ENCODE measurements at regions not wholly inside any gene's neighbourhood (a gene's known extent, or its start where the extent isn't known, plus 50 kb on each side); places are given as distances from the start of the nearest gene placed in this dataset.

DNA sequence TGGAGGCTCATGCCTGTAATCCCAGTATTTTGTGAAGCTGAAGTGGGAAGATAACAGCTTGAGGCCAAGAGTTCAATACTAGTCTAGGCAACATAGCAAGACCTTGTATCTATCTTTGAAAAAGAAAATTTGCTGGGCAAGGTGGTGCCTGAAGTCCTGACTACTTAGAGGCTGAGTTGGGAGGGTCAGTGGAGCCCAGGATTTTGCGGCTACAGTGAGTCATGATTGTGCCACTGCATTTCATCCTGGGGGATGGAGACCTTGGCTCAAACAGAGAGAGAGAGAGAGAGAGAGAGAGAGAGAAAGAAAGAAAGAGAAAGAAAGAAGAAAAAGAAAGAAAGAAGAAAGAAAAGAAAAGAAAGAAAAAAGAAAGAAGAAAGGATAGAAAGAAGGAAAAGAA is 1872.3 kb upstream of the PCDH20 start (continued):
- TF ChIP-seq POLR2AphosphoS5 (IDR thresholded peaks at IDR 0.05; ENCODE audit: low read depth) (no peak), JUNB (IDR thresholded peaks at IDR 0.05; ENCODE audit: unreplicated experiment) (no peak), ZNF331 (CRISPR knock-in tag; IDR thresholded peaks at IDR 0.05; ENCODE audit: low read depth) (no peak), STAT1 (IDR thresholded peaks at IDR 0.05; ENCODE audit: unreplicated experiment) (no peak), NANOG (IDR thresholded peaks at IDR 0.05; ENCODE audit: borderline replicate concordance) (no peak)
- TF ChIP-seq, protein P1, sequence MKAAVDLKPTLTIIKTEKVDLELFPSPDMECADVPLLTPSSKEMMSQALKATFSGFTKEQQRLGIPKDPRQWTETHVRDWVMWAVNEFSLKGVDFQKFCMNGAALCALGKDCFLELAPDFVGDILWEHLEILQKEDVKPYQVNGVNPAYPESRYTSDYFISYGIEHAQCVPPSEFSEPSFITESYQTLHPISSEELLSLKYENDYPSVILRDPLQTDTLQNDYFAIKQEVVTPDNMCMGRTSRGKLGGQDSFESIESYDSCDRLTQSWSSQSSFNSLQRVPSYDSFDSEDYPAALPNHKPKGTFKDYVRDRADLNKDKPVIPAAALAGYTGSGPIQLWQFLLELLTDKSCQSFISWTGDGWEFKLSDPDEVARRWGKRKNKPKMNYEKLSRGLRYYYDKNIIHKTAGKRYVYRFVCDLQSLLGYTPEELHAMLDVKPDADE (IDR thresholded peaks at IDR 0.05) = no peak

DNA sequence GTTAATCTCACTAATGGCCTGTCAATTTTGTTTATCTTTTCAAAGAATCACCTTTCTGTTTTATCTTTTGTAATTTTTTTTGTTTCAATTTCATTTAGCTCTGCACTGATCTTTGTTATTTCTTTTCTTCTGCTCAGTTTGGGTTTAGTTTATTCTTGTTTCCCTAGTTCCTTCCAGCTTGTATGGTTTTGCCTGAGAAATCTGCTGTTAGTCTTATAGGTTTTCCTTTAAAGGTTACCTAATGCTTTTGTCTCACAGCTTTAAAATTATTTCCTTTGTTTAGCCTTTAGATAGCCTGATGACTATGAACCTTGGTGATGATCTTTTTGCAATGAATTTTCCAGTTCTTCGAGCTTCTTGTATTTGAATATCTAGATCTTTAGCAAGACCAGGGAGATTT is 1869.8 kb upstream of the PCDH20 start:
- Histone ChIP-seq H3F3A (replicated peaks; ENCODE audit: low read depth) (no peaks in the 10 kb centered on the region), H3K4me2 (no peak overlapping the region), H2AFZ (no peak overlapping the region), H3K79me2 (replicated peaks; ENCODE audit: insufficient read depth) (no peaks in the 10 kb centered on the region), H3K36me3 (ENCODE audit: insufficient read depth) (no peaks in the 10 kb centered on the region), H3K27me3 (ENCODE audit: insufficient read depth) (no peaks in the 10 kb centered on the region), H4K20me1 (replicated peaks; ENCODE audit: insufficient read depth) (no peaks in the 10 kb centered on the region), H3K4me1 (ENCODE audit: insufficient read depth) (no peaks in the 10 kb centered on the region), H3K27ac (ENCODE audit: low read depth) (no peak overlapping the region), H3K9me2 (ENCODE audit: insufficient read depth) (no peaks in the 10 kb centered on the region), H3K4me3 (no peak overlapping the region)
- ATAC-seq (no peak), DNase-seq (ENCODE audit: low spot score) (no peak)
- TF ChIP-seq POLR2AphosphoS5 (IDR thresholded peaks at IDR 0.05; ENCODE audit: low read depth) (no peak), EZH2phosphoT487 (IDR thresholded peaks at IDR 0.05; ENCODE audit: unreplicated experiment) (no peak)
- H3K9me3 Mint-ChIP-seq = peaks cover 6% of the 10 kb centered on the region; the same call in 2 of the 3 replicates
- no peak overlapping the region for H3K4me3 Mint-ChIP-seq
- peaks cover 5% of the 10 kb centered on the region; the same call in 1 of the 3 replicates for H3K36me3 Mint-ChIP-seq (ENCODE audit: low read depth)
- H3K27me3 Mint-ChIP-seq (ENCODE audit: insufficient read depth, low read depth, poor library complexity) = no peaks in the 10 kb centered on the region
- no peaks in the 10 kb centered on the region for H3K4me1 Mint-ChIP-seq
- no peak overlapping the region for H3K27ac Mint-ChIP-seq

DNA sequence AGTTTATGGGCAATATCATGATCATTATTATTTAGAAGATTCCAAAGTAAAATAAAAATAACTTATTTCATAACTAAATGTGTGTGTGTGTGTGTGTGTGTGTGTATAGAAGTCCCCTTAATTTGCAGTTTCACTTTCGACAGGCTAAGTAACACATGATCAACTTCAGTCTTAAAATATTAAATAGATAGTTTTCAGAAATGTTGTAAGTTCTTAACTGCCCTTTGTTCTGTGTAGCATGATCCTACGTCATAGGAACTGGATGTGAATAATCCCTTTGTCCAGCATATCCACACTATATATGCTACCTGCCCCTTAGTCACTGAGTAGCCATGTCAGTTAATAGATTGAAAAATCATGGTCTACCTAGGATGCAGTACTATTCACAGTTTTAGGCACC is 1863.5 kb upstream of the PCDH20 start:
- no peaks in the 10 kb centered on the region for H3F3A ChIP-seq (replicated peaks; ENCODE audit: low read depth)
- Mint-ChIP-seq H3K27me3 (ENCODE audit: insufficient read depth, low read depth, poor library complexity) (peaks cover 2% of the 10 kb centered on the region), H3K4me1 (no peaks in the 10 kb centered on the region), H3K9me3 (no peaks in the 10 kb centered on the region; the same call in 1 of the 3 replicates), H3K27ac (no peak overlapping the region), H3K4me3 (no peak overlapping the region), H3K36me3 (ENCODE audit: low read depth) (no peaks in the 10 kb centered on the region)
- no peaks in the 10 kb centered on the region for H3K36me3 ChIP-seq (ENCODE audit: insufficient read depth)
- H3K27me3 ChIP-seq (ENCODE audit: insufficient read depth) = no peaks in the 10 kb centered on the region
- no peak overlapping the region for H3K4me2 ChIP-seq
- ATAC-seq (no peak), DNase-seq (ENCODE audit: low spot score) (no peak)
- H3K4me1 ChIP-seq (ENCODE audit: insufficient read depth) = no peaks in the 10 kb centered on the region
- no peak for TF ChIP-seq NANOG (IDR thresholded peaks at IDR 0.05; ENCODE audit: borderline replicate concordance)
- TF ChIP-seq EZH2 (IDR thresholded peaks at IDR 0.05; ENCODE audit: low read depth, unreplicated experiment) = no peak
- no peak for TF ChIP-seq EZH2phosphoT487 (IDR thresholded peaks at IDR 0.05; ENCODE audit: unreplicated experiment)
- TF ChIP-seq JUNB (IDR thresholded peaks at IDR 0.05; ENCODE audit: unreplicated experiment) = no peak
- TF ChIP-seq, protein P2, sequence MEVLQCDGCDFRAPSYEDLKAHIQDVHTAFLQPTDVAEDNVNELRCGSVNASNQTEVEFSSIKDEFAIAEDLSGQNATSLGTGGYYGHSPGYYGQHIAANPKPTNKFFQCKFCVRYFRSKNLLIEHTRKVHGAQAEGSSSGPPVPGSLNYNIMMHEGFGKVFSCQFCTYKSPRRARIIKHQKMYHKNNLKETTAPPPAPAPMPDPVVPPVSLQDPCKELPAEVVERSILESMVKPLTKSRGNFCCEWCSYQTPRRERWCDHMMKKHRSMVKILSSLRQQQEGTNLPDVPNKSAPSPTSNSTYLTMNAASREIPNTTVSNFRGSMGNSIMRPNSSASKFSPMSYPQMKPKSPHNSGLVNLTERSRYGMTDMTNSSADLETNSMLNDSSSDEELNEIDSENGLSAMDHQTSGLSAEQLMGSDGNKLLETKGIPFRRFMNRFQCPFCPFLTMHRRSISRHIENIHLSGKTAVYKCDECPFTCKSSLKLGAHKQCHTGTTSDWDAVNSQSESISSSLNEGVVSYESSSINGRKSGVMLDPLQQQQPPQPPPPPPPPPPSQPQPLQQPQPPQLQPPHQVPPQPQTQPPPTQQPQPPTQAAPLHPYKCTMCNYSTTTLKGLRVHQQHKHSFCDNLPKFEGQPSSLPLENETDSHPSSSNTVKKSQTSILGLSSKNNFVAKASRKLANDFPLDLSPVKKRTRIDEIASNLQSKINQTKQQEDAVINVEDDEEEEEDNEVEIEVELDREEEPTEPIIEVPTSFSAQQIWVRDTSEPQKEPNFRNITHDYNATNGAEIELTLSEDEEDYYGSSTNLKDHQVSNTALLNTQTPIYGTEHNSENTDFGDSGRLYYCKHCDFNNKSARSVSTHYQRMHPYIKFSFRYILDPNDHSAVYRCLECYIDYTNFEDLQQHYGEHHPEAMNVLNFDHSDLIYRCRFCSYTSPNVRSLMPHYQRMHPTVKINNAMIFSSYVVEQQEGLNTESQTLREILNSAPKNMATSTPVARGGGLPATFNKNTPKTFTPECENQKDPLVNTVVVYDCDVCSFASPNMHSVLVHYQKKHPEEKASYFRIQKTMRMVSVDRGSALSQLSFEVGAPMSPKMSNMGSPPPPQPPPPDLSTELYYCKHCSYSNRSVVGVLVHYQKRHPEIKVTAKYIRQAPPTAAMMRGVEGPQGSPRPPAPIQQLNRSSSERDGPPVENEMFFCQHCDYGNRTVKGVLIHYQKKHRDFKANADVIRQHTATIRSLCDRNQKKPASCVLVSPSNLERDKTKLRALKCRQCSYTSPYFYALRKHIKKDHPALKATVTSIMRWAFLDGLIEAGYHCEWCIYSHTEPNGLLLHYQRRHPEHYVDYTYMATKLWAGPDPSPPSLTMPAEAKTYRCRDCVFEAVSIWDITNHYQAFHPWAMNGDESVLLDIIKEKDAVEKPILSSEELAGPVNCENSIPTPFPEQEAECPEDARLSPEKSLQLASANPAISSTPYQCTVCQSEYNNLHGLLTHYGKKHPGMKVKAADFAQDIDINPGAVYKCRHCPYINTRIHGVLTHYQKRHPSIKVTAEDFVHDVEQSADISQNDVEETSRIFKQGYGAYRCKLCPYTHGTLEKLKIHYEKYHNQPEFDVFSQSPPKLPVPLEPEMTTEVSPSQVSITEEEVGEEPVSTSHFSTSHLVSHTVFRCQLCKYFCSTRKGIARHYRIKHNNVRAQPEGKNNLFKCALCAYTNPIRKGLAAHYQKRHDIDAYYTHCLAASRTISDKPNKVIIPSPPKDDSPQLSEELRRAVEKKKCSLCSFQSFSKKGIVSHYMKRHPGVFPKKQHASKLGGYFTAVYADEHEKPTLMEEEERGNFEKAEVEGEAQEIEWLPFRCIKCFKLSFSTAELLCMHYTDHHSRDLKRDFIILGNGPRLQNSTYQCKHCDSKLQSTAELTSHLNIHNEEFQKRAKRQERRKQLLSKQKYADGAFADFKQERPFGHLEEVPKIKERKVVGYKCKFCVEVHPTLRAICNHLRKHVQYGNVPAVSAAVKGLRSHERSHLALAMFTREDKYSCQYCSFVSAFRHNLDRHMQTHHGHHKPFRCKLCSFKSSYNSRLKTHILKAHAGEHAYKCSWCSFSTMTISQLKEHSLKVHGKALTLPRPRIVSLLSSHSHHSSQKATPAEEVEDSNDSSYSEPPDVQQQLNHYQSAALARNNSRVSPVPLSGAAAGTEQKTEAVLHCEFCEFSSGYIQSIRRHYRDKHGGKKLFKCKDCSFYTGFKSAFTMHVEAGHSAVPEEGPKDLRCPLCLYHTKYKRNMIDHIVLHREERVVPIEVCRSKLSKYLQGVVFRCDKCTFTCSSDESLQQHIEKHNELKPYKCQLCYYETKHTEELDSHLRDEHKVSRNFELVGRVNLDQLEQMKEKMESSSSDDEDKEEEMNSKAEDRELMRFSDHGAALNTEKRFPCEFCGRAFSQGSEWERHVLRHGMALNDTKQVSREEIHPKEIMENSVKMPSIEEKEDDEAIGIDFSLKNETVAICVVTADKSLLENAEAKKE (CRISPR knock-in tag; IDR thresholded peaks at IDR 0.05) = no peak
- no peak for TF ChIP-seq ZNF114 (CRISPR knock-in tag; IDR thresholded peaks at IDR 0.05)
- no peak overlapping the region for H3K4me3 ChIP-seq
- H4K20me1 ChIP-seq (replicated peaks; ENCODE audit: insufficient read depth) = no peaks in the 10 kb centered on the region
- H3K9me2 ChIP-seq (ENCODE audit: insufficient read depth) = no peaks in the 10 kb centered on the region
- no peaks in the 10 kb centered on the region for H3K79me2 ChIP-seq (replicated peaks; ENCODE audit: insufficient read depth)
- no peak overlapping the region for H2AFZ ChIP-seq
- H3K27ac ChIP-seq (ENCODE audit: low read depth) = no peak overlapping the region

Measured in GM23338 (cell line).